GM10266 (cell line): ENCODE measurements at regions not wholly inside any gene's neighbourhood (a gene's known extent, or its start where the extent isn't known, plus 50 kb on each side); places are given as distances from the start of the nearest gene placed in this dataset.

Experiments
- DNase-seq: peaks from one replicate; pipeline ENCODE4 v3.0.0; 2012; ENCODE audit errors: extremely low spot score
- TF ChIP-seq, protein P1 (sequence below): IDR thresholded peaks from 2 replicates; pipeline ENCODE4 v1.5.1; 2012; ENCODE audit warnings: mild to moderate bottlenecking, low read depth; ENCODE audit not compliant: control insufficient read depth, insufficient read depth; ENCODE audit errors: missing control alignments

GRCh38 chr1:208825300-208825699, 581.1 kb upstream of the PLXNA2 start:
- TF ChIP-seq, protein P1, sequence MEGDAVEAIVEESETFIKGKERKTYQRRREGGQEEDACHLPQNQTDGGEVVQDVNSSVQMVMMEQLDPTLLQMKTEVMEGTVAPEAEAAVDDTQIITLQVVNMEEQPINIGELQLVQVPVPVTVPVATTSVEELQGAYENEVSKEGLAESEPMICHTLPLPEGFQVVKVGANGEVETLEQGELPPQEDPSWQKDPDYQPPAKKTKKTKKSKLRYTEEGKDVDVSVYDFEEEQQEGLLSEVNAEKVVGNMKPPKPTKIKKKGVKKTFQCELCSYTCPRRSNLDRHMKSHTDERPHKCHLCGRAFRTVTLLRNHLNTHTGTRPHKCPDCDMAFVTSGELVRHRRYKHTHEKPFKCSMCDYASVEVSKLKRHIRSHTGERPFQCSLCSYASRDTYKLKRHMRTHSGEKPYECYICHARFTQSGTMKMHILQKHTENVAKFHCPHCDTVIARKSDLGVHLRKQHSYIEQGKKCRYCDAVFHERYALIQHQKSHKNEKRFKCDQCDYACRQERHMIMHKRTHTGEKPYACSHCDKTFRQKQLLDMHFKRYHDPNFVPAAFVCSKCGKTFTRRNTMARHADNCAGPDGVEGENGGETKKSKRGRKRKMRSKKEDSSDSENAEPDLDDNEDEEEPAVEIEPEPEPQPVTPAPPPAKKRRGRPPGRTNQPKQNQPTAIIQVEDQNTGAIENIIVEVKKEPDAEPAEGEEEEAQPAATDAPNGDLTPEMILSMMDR: no peak
- no peak for DNase-seq

DNA sequence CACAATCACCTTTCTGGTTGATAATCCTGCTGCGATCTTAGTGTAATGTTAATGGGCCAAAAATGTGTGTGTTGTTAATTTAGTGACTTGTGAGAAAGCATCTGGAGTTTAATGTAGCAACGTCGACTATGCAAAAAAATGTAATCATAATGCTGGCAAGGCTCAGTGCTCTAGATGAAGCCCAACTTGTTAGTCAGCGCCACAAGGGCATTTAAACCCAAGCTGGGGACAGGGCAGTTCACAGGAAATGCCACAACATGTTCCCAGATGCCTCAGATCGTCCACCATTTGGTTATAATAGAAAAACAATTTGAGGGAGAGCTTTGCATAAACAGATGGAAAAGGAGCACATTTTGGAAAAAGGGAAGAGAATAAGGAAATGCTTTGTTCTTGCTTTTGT, 585.4 kb upstream of the PLXNA2 start:
- no peak for DNase-seq
- TF ChIP-seq, protein P1: no peak

- no peak for DNase-seq
- TF ChIP-seq, protein P1: no peak
Measured at GRCh38 chr1:208834381-208835096, 590.4 kb upstream of the PLXNA2 start.

GRCh38 chr1:208835097-208835463, 590.9 kb upstream of the PLXNA2 start:
- no peak for DNase-seq
- TF ChIP-seq, protein P1: no peak

GRCh38 chr1:208835781-208836180, 591.6 kb upstream of the PLXNA2 start:
- DNase-seq: no peak
- TF ChIP-seq, protein P1: no peak

- TF ChIP-seq, protein P1: no peak
- DNase-seq: no peak
Measured at GRCh38 chr1:208837242-208837641, 593.1 kb upstream of the PLXNA2 start.

- no peak for DNase-seq
- TF ChIP-seq, protein P1: no peak
Measured at GRCh38 chr1:208841436-208841835, 597.3 kb upstream of the PLXNA2 start.
